ENCODE measurements at regions not wholly inside any gene's neighbourhood (a gene's known extent, or its start where the extent isn't known, plus 50 kb on each side); places are given as distances from the start of the nearest gene placed in this dataset.

DNA sequence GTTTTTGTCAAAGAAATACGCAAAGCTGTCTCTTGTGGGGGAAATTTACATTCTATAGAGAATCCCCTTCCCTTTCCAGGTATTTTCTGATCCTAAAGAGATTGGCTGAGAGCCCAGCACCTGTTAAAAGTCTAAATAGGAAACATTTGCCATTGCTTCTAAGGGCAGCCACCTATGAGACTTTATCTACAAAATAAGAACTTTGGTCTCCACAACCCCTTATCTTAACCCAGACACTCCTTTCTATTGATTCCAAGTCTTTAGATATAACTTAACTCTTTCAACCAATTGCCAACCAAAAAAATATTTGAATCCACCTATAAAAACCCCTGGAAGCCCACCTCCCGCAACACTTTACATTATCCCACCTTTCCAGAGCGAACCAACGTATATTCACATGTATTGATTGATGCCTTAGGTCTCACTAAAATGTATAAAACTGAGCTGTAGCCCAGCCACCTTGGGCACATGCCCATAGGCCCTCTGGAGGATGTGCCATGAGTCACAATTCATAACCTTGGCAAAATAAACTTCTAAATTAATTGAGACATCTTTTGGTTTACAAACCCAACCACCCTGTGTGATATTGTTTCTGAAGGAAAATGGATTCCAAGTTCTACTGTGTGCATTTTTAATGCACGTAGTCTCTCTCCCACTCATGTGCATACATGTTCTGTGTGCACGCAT, 211.4 kb downstream of the GAS1 start:
- no peak for TF ChIP-seq EZH2phosphoT487 (conservative IDR thresholded peaks at IDR 0.05; ENCODE audit: low read length)
- TF ChIP-seq, protein P1, sequence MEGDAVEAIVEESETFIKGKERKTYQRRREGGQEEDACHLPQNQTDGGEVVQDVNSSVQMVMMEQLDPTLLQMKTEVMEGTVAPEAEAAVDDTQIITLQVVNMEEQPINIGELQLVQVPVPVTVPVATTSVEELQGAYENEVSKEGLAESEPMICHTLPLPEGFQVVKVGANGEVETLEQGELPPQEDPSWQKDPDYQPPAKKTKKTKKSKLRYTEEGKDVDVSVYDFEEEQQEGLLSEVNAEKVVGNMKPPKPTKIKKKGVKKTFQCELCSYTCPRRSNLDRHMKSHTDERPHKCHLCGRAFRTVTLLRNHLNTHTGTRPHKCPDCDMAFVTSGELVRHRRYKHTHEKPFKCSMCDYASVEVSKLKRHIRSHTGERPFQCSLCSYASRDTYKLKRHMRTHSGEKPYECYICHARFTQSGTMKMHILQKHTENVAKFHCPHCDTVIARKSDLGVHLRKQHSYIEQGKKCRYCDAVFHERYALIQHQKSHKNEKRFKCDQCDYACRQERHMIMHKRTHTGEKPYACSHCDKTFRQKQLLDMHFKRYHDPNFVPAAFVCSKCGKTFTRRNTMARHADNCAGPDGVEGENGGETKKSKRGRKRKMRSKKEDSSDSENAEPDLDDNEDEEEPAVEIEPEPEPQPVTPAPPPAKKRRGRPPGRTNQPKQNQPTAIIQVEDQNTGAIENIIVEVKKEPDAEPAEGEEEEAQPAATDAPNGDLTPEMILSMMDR (IDR thresholded peaks at IDR 0.05; ENCODE audit: insufficient read depth, low read length, poor library complexity, severe bottlenecking), result no peak
